GM21723 (cell line): ENCODE measurements at regions not wholly inside any gene's neighbourhood (a gene's known extent, or its start where the extent isn't known, plus 50 kb on each side); places are given as distances from the start of the nearest gene placed in this dataset.
"Not testable (repeated sequence)": the region's sequence is repeated elsewhere in the genome, so short reads cannot be mapped to it uniquely, and the experiment has no call there.

ENCODE experiments used
- ATAC-seq: cut with Tn5 transposase; IDR thresholded peaks from one replicate; pipeline ENCODE4 v1.9.1; 2021; ENCODE audit warnings: mild to moderate bottlenecking, moderate library complexity; ENCODE audit not compliant: unreplicated experiment

- no peak for ATAC-seq
These were observed 305.8 kb upstream of the KCND2 start for GRCh38 chr7:119967221-119967620.

DNA sequence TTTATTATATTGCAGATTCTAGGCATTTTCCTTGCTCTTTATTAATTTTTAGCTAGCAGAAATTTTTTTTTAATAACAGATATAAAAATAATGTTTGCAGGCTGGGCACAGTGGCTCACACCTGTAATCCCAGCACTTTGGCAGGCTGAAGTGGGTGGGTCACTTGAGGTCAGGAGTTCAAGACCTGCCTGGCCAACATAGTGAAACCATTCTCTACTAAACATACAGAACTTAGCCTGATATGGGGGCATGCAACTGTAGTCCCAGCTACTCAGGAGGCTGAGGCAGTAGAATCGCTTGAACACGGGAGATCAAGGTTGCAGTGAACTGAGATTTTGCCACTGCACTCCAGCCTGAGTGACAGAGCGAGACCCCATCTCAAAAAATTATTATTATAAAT lies 304.6 kb upstream of the KCND2 start:
- not testable (repeated sequence) for ATAC-seq

DNA sequence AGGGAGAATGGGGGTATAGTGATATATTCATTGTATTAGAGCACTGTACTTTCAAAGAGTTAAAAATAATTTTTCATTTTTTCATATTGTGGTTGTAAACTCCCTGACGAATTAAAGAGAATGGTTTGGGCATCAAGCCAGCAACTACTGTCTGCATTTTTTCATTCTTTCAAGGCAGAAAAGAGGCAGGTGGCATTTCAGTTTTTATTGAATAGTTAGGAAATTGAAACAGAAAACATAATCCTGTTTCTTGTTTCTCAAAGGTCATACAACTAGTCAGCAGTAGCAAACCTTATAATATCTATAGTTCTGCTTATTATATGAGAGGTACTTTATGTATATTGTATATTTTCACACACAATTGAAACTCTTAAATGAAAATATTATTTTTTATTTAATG lies 303.9 kb upstream of the KCND2 start:
- ATAC-seq = peak; percentile 52

DNA sequence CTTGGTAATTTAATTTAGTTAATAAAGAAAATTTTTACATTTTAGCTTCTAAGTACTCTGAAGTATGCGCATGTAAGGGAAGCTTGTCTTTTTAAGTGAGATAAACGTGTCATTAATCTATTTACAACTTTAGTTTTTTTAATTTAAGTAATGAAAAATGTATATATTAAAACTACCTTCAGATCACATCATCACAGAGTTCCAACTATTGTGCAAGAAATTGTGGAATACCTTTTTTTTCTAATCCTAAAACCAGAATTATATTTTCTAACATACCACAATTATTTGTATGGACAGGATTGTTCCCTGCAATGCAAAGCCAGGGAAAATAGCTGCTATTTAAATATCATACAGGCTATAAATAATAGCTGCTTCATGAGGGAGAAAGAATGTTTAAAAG lies 303.2 kb upstream of the KCND2 start:
- no peak for ATAC-seq

DNA sequence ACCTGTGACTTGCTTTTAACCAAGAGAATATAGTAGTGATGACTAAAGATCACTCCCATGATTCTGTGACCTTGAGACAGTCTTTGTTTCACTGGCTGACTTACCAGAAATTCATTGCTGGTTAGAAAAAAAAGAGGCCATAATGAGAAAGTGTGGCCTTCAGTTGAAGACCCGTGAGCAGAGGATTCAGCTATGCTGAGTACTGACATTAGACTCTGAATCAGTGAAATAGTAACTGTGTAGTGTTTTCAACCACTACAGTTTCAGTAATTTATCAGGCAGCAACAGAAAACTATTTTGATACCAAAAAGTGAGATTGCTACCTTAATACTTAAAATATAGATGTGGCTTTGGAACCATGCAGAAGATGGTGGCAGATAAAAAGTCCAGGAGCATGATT lies 298.0 kb upstream of the KCND2 start:
- no peak for ATAC-seq

DNA sequence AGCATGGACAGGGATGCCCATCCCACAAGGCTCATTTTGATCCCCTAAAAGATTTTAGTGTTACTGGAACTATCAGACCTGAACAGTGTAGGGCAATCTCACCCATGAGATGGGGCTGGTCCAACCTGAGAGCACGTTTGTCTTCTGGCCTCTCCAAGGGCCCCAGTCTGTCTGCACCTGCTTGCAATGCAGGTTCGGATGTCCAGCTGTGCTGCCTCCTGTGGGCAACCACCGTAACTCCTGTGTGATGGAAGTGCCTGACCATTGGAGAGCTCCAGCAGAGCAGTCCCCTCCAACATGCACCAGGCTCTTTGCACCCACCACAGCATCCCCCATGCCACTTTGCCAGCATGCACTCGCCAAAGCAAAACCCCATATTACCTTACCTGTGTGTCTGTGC lies 290.1 kb upstream of the KCND2 start:
- no peak for ATAC-seq

DNA sequence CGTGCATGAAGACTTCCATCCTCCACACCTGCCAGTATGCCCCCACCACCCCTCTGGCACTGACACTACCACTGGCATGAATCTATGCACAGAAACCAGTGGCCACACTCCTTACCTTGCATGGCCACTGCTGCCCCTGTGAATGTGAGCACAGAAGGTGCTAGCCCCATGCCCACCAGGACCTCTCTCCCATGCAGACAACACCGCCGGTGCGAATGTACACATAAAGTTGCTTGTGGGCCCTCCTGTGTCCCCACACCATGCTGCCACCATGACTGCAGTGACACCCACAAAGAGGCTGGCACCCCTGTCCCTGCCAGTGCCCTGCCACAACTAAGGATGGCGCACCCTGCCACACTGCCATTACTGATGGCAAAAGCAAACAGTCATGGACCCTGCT lies 289.5 kb upstream of the KCND2 start:
- no peak for ATAC-seq

DNA sequence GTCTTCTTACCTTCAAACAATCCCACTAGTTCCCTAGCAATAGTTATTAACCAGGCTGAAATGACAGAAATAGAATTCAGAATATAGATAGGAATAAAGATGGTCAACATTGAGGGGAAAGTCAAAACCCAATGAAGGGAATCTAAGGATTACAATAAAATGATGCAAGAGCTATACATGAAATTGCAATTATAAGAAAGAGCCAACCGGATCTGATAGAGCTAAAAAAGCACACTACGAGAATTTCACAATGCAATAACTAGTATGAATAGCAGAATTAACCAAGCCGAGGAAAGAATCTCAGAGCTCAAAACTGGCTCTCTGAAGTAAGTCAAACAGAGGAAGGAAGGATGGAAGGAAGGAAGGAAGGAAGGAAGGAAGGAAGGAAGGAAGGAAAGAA lies 288.7 kb upstream of the KCND2 start:
- ATAC-seq = no peak

DNA sequence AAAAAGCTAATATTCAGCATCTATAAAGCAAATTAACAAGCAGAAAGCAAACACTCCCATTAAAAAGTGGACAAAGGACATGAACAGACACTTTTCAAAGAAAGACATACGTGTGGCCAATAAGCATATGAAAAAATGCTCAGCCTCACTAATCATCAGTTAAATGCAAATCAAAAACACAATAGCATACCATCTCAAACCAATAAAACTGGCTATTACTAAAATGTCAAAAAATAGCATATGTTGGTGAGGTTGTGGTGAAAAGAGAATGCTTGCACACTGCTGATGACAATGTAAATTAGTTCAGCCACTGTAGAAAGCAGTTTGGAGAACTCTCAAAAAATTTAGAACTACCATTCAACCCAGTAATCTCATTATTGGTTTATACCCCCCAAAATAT lies 284.6 kb upstream of the KCND2 start:
- ATAC-seq = no peak

- ATAC-seq = no peak
These were observed 278.0 kb upstream of the KCND2 start for GRCh38 chr7:119994928-119995327.

- peak; percentile 68 for ATAC-seq
These were observed 276.3 kb upstream of the KCND2 start for GRCh38 chr7:119996634-119997033.

DNA sequence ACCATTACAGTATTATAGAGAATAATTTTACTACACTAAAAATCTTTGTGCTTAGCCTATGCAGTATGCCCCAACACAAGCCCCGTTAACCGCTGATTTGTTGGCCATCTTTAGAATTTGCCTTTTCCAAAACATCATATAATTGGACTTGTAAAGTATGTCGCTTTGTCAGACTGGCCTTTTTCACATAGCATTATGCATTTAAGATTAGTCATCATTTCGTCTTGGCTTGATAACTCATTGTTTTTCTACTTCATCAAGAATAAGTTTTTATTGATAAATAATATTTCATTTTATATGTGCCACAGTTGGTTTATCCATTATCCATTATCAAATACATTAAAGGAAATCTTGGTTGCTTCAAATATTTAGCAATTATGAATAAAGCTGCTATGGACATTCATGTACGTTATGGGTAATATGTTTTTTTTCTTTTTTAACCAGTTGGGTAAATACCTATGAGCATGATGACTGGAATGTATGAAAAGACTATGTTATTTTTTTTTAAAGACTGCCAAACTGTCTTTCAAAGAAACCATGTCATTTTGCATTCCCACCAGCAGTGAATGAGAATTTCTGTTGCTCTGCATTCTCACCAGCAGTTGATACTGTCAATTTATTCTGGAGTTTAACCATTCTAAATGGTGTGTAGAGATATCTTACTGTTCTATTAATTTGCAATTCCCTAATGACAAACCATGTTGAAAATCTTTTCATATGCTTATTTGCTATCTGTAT lies 273.1 kb upstream of the KCND2 start:
- ATAC-seq = no peak

DNA sequence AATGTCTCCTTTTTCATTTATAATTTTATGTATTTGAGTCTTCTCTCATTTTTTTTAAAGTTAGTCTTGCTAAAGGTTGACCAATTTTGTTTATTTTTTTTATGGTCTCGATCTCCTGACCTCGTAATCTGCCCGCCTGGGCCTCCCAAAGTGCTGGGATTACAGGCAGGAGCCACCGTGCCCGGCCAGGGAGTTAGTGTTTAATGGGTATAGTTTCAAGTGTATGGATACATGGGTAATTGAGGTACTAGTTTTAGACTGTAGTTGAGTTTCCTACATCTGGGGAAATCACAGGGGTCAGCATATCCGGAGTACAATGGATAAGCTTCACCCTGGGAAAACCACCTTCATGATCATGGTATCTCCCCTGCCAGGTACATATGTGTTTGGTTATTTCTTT lies 267.3 kb upstream of the KCND2 start:
- no peak for ATAC-seq

GRCh38 chr7:120014301-120014700 lies 258.7 kb upstream of the KCND2 start:
- ATAC-seq = not testable (repeated sequence)

GRCh38 chr7:120014925-120015465 lies 258.0 kb upstream of the KCND2 start:
- ATAC-seq = no peak

- ATAC-seq = no peak
These were observed 251.9 kb upstream of the KCND2 start for GRCh38 chr7:120021085-120021484.

- no peak for ATAC-seq
These were observed 249.3 kb upstream of the KCND2 start for GRCh38 chr7:120023494-120024167.

DNA sequence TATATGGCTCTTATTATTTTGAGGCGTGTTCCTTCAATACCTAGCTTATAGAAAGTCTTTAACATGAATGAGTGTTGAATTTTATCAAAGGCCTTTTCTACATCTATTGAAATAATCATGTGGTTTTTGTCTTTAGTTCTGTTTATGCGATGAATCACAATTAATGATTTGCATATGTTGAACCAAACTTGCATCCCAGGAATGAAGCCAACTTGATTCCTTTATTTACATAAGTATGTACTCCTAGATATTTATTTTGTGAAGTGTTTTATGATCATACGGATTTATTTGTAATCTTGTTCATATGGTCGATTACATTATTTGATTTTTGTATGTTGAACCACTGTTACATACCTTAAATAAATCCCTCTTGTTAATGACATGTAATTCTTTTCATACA lies 244.3 kb upstream of the KCND2 start:
- no peak for ATAC-seq

GRCh38 chr7:120030876-120031275 lies 242.1 kb upstream of the KCND2 start:
- no peak for ATAC-seq

- no peak for ATAC-seq
These were observed 239.9 kb upstream of the KCND2 start for GRCh38 chr7:120033114-120033513.

DNA sequence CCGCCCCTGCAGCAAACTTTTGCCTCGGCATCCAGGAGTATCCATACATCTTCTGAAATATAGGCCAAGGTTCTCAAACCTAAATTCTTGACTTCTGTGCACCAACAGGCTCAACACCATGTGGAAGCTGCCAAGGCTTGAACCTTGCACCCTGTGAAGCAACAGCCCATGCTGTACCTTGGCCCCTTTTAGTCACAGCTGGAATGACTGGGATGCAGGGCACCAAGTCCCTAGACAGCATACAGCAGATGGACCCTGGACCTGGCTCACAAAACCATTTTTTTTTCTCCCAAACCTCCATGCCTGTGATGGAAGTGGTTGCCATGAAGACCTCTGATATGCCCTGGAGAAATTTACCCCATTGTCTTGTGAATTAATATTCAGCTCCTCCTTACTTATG lies 233.8 kb upstream of the KCND2 start:
- ATAC-seq = no peak

DNA sequence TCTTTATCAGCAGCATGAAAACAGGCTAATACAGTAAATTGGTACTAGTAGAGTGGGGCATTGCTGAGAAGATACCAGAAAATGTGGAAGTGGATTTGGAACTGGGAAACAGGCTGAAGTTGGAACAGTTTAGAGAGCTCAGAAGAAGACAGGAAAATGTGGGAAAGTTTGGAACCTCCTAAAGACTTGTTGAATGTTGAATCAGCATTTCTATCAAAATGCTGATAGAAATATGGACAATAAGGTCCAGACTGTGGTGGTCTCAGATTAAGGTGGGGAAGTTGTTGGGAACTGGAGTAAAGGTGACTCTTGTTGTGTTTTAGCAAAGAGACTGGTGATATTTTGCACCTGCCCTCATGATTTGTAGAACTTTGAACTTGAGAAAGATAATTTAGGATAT lies 231.2 kb upstream of the KCND2 start:
- ATAC-seq = no peak
